Cardiac muscle cell (in vitro differentiated cells and primary cell): ENCODE measurements at regions not wholly inside any gene's neighbourhood (a gene's known extent, or its start where the extent isn't known, plus 50 kb on each side); places are given as distances from the start of the nearest gene placed in this dataset.
A peak's percentile ranks its signal among the peaks of the same experiment; 100 is the strongest.
"Not testable (repeated sequence)": the region's sequence is repeated elsewhere in the genome, so short reads cannot be mapped to it uniquely, and the experiment has no call there.

Experiments used
- DNase-seq, 2 donors: peaks; one replicate each; pipeline versions ENCODE4 v3.0.0 to v3.0.0-alpha.2; 2010 to 2017; ENCODE audit warnings: low read depth in 1 of 2, low spot score in 1 of 2
- H3K27ac ChIP-seq: fragments of 200-600 bp; sonication (generic); 2 replicates; pipeline ENCODE4 v1.5.1; 2016
- H3K27me3 ChIP-seq: fragments of 200-600 bp; sonication (generic); 2 replicates; pipeline ENCODE4 v1.6.0; 2016; ENCODE audit warnings: control low read depth
- H3K36me3 ChIP-seq: fragments of 200-600 bp; sonication (generic); 2 replicates; pipeline ENCODE4 v1.5.1; 2016; ENCODE audit warnings: control low read depth
- H3K4me1 ChIP-seq: fragments of 200-600 bp; sonication (generic); 2 replicates; pipeline ENCODE4 v1.8.1; 2017; ENCODE audit warnings: low read depth, mild to moderate bottlenecking, mixed run types
- H3K4me3 ChIP-seq: fragments of 200-600 bp; sonication (generic); 2 replicates; pipeline ENCODE4 v1.5.1; 2016; ENCODE audit warnings: mild to moderate bottlenecking
- H3K9me3 ChIP-seq: fragments of 200-600 bp; sonication (generic); 2 replicates; pipeline ENCODE4 v1.5.1; 2017; ENCODE audit warnings: low read depth, mild to moderate bottlenecking, control low read depth
- TF ChIP-seq, protein P1 (sequence below): IDR thresholded peaks from 2 replicates; pipeline ENCODE4 v1.5.1; 2012; ENCODE audit warnings: low read depth, mild to moderate bottlenecking, low read length

DNA sequence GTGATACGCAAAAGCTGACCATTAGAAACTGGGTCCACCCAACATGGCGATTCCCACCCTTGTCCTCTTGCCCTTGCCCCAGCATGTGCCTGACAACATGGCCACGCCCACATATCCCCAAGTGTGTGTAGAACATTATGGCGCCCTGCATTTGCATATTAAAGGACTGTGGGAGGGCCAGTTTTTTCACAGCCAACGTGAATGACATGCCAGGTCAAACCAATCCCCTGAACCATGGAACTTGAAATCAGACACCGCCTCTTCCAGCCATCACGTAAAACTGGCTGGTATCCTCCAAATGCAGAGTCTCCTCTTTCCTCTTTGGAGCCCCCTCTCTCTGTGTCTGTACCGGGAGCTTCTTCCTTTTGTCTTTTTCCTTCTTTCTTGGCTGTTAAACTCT is 156.7 kb upstream of the EPHA6 start:
- H3K4me3 ChIP-seq, result no peak overlapping the region
- H3K27ac ChIP-seq, result no peak overlapping the region
- no peaks in the 10 kb centered on the region for H3K9me3 ChIP-seq
- TF ChIP-seq, protein P1, sequence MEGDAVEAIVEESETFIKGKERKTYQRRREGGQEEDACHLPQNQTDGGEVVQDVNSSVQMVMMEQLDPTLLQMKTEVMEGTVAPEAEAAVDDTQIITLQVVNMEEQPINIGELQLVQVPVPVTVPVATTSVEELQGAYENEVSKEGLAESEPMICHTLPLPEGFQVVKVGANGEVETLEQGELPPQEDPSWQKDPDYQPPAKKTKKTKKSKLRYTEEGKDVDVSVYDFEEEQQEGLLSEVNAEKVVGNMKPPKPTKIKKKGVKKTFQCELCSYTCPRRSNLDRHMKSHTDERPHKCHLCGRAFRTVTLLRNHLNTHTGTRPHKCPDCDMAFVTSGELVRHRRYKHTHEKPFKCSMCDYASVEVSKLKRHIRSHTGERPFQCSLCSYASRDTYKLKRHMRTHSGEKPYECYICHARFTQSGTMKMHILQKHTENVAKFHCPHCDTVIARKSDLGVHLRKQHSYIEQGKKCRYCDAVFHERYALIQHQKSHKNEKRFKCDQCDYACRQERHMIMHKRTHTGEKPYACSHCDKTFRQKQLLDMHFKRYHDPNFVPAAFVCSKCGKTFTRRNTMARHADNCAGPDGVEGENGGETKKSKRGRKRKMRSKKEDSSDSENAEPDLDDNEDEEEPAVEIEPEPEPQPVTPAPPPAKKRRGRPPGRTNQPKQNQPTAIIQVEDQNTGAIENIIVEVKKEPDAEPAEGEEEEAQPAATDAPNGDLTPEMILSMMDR, result no peak
- DNase-seq, result no peak
- no peaks in the 10 kb centered on the region for H3K36me3 ChIP-seq
- no peaks in the 10 kb centered on the region for H3K4me1 ChIP-seq
- H3K27me3 ChIP-seq, result no peaks in the 10 kb centered on the region

DNA sequence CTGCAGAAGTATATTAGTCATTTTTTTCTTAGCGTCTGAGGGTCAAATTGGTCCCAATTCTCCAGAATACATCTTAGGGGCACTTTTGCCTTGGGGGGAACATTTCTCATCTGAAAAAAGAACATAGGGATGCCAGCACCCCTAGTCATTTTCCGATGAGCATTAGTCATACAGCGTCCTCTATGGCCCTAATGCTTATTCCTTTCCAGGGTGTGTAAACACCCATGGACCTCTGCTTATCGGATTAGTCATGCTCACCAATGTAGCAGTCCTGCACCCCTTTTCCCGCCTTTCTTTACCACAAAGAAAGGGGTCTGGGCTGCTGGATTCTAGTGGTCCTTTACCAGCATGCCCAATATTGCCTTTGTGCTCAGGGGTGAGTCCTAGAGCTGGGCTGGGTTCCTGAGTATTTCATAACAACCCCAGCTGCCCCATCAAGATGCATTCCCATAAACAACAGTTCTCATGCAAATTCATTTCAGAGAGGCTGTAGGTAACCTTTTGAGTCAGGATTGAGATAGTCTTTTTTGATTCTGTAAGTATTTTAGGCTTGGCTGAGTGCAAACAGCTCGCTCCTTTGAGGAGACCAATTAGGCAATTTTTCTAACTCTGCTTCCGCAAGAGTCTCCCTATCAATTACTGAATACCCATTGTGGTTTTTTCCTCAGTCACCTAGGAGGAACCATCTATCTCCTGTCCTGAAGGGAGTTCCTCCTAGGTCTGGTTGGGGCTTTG is 142.4 kb upstream of the EPHA6 start:
- not testable (repeated sequence) for H3K36me3 ChIP-seq, DNase-seq, H3K4me1 ChIP-seq, H3K4me3 ChIP-seq, H3K27ac ChIP-seq, H3K27me3 ChIP-seq, H3K9me3 ChIP-seq

DNA sequence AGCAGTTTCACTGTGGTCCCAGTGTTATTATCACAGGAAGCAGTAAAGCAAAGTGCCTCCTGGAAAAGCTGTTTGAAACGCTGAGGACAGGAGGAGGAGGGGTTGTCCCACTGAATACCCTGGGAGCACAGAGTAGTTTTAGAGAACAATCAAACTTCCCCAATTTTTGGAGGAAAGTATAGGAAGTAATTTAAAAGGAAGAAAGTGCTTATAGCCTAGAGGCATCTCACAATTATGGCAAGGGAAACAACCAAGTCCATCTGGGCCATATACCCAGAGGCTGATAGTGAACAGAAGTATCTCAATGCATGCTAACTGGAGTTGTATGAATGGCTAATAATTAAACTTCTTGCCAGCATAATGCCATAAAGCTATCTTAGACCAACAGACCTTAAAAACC is 137.2 kb upstream of the EPHA6 start:
- Histone ChIP-seq H3K27me3 (no peaks in the 10 kb centered on the region), H3K4me1 (no peaks in the 10 kb centered on the region), H3K27ac (no peak overlapping the region), H3K4me3 (no peak overlapping the region), H3K36me3 (no peaks in the 10 kb centered on the region), H3K9me3 (no peaks in the 10 kb centered on the region)
- TF ChIP-seq, protein P1, result no peak
- DNase-seq, result peak in 1 of 2 donors; percentile 4

DNA sequence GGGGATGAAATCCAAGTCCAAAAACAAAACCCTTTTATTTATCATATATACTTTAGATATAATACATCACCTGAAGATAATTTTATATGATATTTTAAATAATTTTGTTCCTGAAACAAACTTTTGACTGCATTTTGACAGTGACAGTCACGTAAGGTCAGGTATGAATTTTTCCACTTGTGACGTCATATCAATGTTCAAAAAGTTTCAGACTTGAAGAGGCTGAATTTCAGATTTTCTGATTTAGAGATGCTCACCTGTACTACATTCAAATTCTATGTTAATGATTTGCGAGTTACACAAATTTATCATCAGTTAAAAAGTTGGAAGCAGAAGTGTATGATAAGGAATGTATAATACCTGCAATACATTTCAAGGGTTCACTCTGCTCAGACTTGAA is 136.1 kb upstream of the EPHA6 start:
- no peaks in the 10 kb centered on the region for H3K27me3 ChIP-seq
- no peaks in the 10 kb centered on the region for H3K4me1 ChIP-seq
- TF ChIP-seq, protein P1, result no peak
- DNase-seq, result no peak
- no peaks in the 10 kb centered on the region for H3K36me3 ChIP-seq
- H3K27ac ChIP-seq, result no peak overlapping the region
- no peaks in the 10 kb centered on the region for H3K9me3 ChIP-seq
- H3K4me3 ChIP-seq, result no peak overlapping the region

DNA sequence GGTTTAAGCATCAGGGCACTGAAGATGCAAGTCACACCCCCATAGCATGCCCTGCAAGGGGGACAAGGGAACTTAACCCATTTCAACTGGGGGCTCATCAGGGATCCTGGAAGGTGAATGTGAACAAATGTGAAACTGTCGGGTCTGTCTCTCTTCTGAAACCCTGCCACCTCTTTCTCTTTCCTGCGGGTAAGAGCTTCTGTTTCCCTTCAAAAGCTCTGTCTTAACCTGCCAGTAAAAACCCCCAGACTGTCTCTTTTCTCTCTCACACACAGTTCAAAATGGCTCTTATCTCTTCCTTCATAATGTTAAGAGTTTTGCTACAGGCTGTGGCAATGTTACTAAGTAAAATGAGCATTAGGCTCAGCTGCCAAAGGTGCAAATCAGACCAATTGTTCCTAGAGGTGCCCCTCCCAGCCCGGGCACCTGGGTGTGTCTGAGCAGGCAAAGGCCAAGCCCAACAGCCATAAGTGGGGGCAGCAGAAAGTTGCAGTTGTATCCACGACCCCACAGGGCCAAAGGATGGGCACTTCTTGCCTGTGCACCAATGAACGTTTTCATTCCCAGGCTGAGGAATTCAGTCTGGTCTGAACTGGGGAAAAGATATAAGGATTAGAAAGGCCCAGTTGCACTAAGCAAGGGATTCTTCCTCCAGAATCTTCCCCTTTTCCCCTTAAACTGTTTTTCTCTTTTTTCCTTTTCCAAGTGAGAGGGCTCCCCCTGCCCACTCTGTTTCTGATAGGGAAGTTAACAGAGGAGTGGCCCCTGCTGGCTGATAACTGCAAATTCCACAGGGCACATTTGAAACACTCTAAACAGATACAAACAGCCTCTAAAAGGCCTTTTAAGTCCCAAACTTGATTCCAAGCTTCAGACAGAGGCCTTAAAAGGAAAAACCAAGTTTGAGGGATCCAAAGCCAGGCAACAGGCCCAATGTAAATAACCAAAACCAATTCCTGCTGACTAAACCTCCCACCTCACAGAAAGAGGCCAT is 113.8 kb upstream of the EPHA6 start:
- Histone ChIP-seq H3K4me3 (no peak overlapping the region), H3K4me1 (peaks cover 4% of the 10 kb centered on the region), H3K27me3 (no peaks in the 10 kb centered on the region), H3K27ac (peak overlapping the region; percentile 39), H3K36me3 (no peaks in the 10 kb centered on the region), H3K9me3 (no peaks in the 10 kb centered on the region)
- peak in 1 of 2 donors; percentile 28 for DNase-seq
- TF ChIP-seq, protein P1, result no peak

DNA sequence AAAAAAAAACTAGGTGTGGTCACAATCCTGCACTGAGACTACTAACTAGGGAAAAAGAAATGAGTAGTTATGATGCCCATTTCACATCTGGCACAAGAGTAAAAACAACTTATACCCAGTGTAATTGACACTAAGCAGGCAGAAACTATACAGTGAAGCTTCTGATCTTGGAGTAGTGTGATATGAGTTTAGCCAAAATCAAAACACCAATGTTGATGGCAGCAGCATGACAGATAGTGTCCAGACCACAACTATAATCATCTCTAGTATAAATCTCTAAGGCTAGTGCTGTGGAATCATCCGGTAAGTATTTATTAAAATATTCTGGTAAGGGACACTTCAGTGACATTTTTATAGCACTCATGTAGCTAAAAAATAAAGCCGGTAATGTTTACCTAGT is 108.5 kb upstream of the EPHA6 start:
- Histone ChIP-seq H3K27me3 (no peaks in the 10 kb centered on the region), H3K4me3 (no peak overlapping the region), H3K4me1 (no peaks in the 10 kb centered on the region), H3K9me3 (no peaks in the 10 kb centered on the region), H3K27ac (no peak overlapping the region), H3K36me3 (no peaks in the 10 kb centered on the region)
- TF ChIP-seq, protein P1, result no peak
- DNase-seq, result no peak
